ENCODE measurements at regions not wholly inside any gene's neighbourhood (a gene's known extent, or its start where the extent isn't known, plus 50 kb on each side); places are given as distances from the start of the nearest gene placed in this dataset.

- no peak for TF ChIP-seq CTCF (IDR thresholded peaks at IDR 0.05)
- TF ChIP-seq ZFX (IDR thresholded peaks at IDR 0.05; ENCODE audit: borderline replicate concordance) = no peak
- H3K27ac ChIP-seq = no peak overlapping the region
Measured at GRCh38 chr1:221101807-221102605, 222.8 kb downstream of the HLX start.

GRCh38 chr1:221104596-221104995, 225.4 kb downstream of the HLX start:
- H3K27ac ChIP-seq = no peak overlapping the region
- TF ChIP-seq CTCF (IDR thresholded peaks at IDR 0.05) = no peak
- TF ChIP-seq ZFX (IDR thresholded peaks at IDR 0.05; ENCODE audit: borderline replicate concordance) = no peak

GRCh38 chr1:221105578-221105977, 226.3 kb downstream of the HLX start:
- H3K27ac ChIP-seq = no peak overlapping the region
- TF ChIP-seq CTCF (IDR thresholded peaks at IDR 0.05) (no peak), ZFX (IDR thresholded peaks at IDR 0.05; ENCODE audit: borderline replicate concordance) (no peak)

GRCh38 chr1:221106616-221107015, 227.4 kb downstream of the HLX start:
- TF ChIP-seq CTCF (IDR thresholded peaks at IDR 0.05) = no peak
- no peak for TF ChIP-seq ZFX (IDR thresholded peaks at IDR 0.05; ENCODE audit: borderline replicate concordance)
- H3K27ac ChIP-seq = no peak overlapping the region

GRCh38 chr1:221109930-221110329, 230.7 kb downstream of the HLX start:
- H3K27ac ChIP-seq = no peak overlapping the region
- no peak for TF ChIP-seq CTCF (IDR thresholded peaks at IDR 0.05)
- TF ChIP-seq ZFX (IDR thresholded peaks at IDR 0.05; ENCODE audit: borderline replicate concordance) = no peak

- H3K27ac ChIP-seq = peak overlapping the region; percentile 74
- TF ChIP-seq ZFX (IDR thresholded peaks at IDR 0.05; ENCODE audit: borderline replicate concordance) = no peak
- no peak for TF ChIP-seq CTCF (IDR thresholded peaks at IDR 0.05)
Measured at GRCh38 chr1:221117133-221117532, 237.9 kb downstream of the HLX start.

GRCh38 chr1:221117548-221117951, 238.3 kb downstream of the HLX start:
- H3K27ac ChIP-seq = peak overlapping the region; percentile 74

More at GRCh38 chr1:221117548-221117951, 238.3 kb downstream of the HLX start:
- TF ChIP-seq CTCF (IDR thresholded peaks at IDR 0.05) (no peak), ZFX (IDR thresholded peaks at IDR 0.05; ENCODE audit: borderline replicate concordance) (no peak)
